Glomerular visceral epithelial cell (primary cell): ENCODE measurements at regions not wholly inside any gene's neighbourhood (a gene's known extent, or its start where the extent isn't known, plus 50 kb on each side); places are given as distances from the start of the nearest gene placed in this dataset.
A peak's percentile ranks its signal among the peaks of the same experiment; 100 is the strongest.

ENCODE experiments used
- DNase-seq: peaks from one replicate; pipeline ENCODE4 v3.0.0-alpha.2; 2016; ENCODE audit errors: extremely low spot score

- no peak for DNase-seq
These were observed 162.6 kb upstream of the FN1 start for GRCh38 chr2:215598376-215598975.

- no peak for DNase-seq
These were observed 161.7 kb upstream of the FN1 start for GRCh38 chr2:215597577-215597976.

- no peak for DNase-seq
These were observed 158.9 kb upstream of the FN1 start for GRCh38 chr2:215594766-215595165.

GRCh38 chr2:215590010-215590745 is 154.3 kb upstream of the FN1 start:
- no peak for DNase-seq

- DNase-seq: no peak
These were observed 148.0 kb upstream of the FN1 start for GRCh38 chr2:215583881-215584280.

- no peak for DNase-seq
These were observed 143.9 kb upstream of the FN1 start for GRCh38 chr2:215579809-215580208.

- peak; percentile 9 for DNase-seq
These were observed 141.5 kb upstream of the FN1 start for GRCh38 chr2:215577356-215577755.

GRCh38 chr2:215576572-215576971 is 140.7 kb upstream of the FN1 start:
- DNase-seq: no peak

- DNase-seq: no peak
These were observed 137.6 kb upstream of the FN1 start for GRCh38 chr2:215573496-215573895.

- DNase-seq: no peak
These were observed 136.5 kb upstream of the FN1 start for GRCh38 chr2:215572341-215572848.

- DNase-seq: no peak
These were observed 135.8 kb upstream of the FN1 start for GRCh38 chr2:215571689-215572088.

GRCh38 chr2:215567504-215567903 is 131.6 kb upstream of the FN1 start:
- DNase-seq: no peak

GRCh38 chr2:215565897-215566296 is 130.0 kb upstream of the FN1 start:
- peak; percentile 44 for DNase-seq

GRCh38 chr2:215557701-215558100 is 121.8 kb upstream of the FN1 start:
- DNase-seq: no peak

GRCh38 chr2:215556979-215557378 is 121.1 kb upstream of the FN1 start:
- DNase-seq: no peak

GRCh38 chr2:215554689-215555498 is 119.0 kb upstream of the FN1 start:
- DNase-seq: no peak

GRCh38 chr2:215553946-215554345 is 118.1 kb upstream of the FN1 start:
- DNase-seq: no peak

- no peak for DNase-seq
These were observed 116.3 kb upstream of the FN1 start for GRCh38 chr2:215552144-215552580.

- no peak for DNase-seq
These were observed 114.5 kb upstream of the FN1 start for GRCh38 chr2:215550331-215550730.

- no peak for DNase-seq
These were observed 112.8 kb upstream of the FN1 start for GRCh38 chr2:215548714-215549113.

- DNase-seq: no peak
These were observed 106.8 kb upstream of the FN1 start for GRCh38 chr2:215542690-215543089.

GRCh38 chr2:215540658-215541057 is 104.8 kb upstream of the FN1 start:
- no peak for DNase-seq

- DNase-seq: no peak
These were observed 101.7 kb upstream of the FN1 start for GRCh38 chr2:215537611-215538010.
